ENCODE measurements at regions not wholly inside any gene's neighbourhood (a gene's known extent, or its start where the extent isn't known, plus 50 kb on each side); places are given as distances from the start of the nearest gene placed in this dataset.

- no peak for DNase-seq (ENCODE audit: low read depth)
These were observed 137.3 kb upstream of the ZNF507 start for GRCh38 chr19:32208060-32208459.

GRCh38 chr19:32219392-32219791 lies 126.0 kb upstream of the ZNF507 start:
- DNase-seq (ENCODE audit: low read depth): no peak

GRCh38 chr19:32219881-32220472 lies 125.4 kb upstream of the ZNF507 start:
- no peak for DNase-seq (ENCODE audit: low read depth)

GRCh38 chr19:32220951-32221350 lies 124.5 kb upstream of the ZNF507 start:
- no peak for DNase-seq (ENCODE audit: low read depth)

- no peak for DNase-seq (ENCODE audit: low read depth)
These were observed 122.9 kb upstream of the ZNF507 start for GRCh38 chr19:32222556-32222955.

GRCh38 chr19:32223106-32223505 lies 122.3 kb upstream of the ZNF507 start:
- DNase-seq (ENCODE audit: low read depth): no peak

GRCh38 chr19:32223595-32224370 lies 121.6 kb upstream of the ZNF507 start:
- no peak for DNase-seq (ENCODE audit: low read depth)

GRCh38 chr19:32224371-32225244 lies 120.8 kb upstream of the ZNF507 start:
- peak; percentile 47 for DNase-seq (ENCODE audit: low read depth)

GRCh38 chr19:32227561-32228165 lies 117.7 kb upstream of the ZNF507 start:
- DNase-seq (ENCODE audit: low read depth): no peak

GRCh38 chr19:32230441-32230840 lies 115.0 kb upstream of the ZNF507 start:
- no peak for DNase-seq (ENCODE audit: low read depth)

GRCh38 chr19:32231020-32231419 lies 114.4 kb upstream of the ZNF507 start:
- DNase-seq (ENCODE audit: low read depth): no peak

- no peak for DNase-seq (ENCODE audit: low read depth)
These were observed 113.7 kb upstream of the ZNF507 start for GRCh38 chr19:32231691-32232090.

- DNase-seq (ENCODE audit: low read depth): no peak
These were observed 113.0 kb upstream of the ZNF507 start for GRCh38 chr19:32232449-32232848.

GRCh38 chr19:32233091-32233490 lies 112.3 kb upstream of the ZNF507 start:
- DNase-seq (ENCODE audit: low read depth): no peak

GRCh38 chr19:32233885-32234284 lies 111.5 kb upstream of the ZNF507 start:
- DNase-seq (ENCODE audit: low read depth): no peak

GRCh38 chr19:32234663-32235217 lies 110.7 kb upstream of the ZNF507 start:
- DNase-seq (ENCODE audit: low read depth): no peak

GRCh38 chr19:32238076-32238475 lies 107.3 kb upstream of the ZNF507 start:
- DNase-seq (ENCODE audit: low read depth): no peak

- no peak for DNase-seq (ENCODE audit: low read depth)
These were observed 105.1 kb upstream of the ZNF507 start for GRCh38 chr19:32240316-32240715.

GRCh38 chr19:32241306-32241705 lies 104.1 kb upstream of the ZNF507 start:
- no peak for DNase-seq (ENCODE audit: low read depth)

- no peak for DNase-seq (ENCODE audit: low read depth)
These were observed 103.3 kb upstream of the ZNF507 start for GRCh38 chr19:32241932-32242710.

GRCh38 chr19:32246006-32246405 lies 99.4 kb upstream of the ZNF507 start:
- DNase-seq (ENCODE audit: low read depth): no peak

Data from activated T-cell treated with anti-CD3 and anti-CD28 coated beads for 1 hour (primary cell).